Activated T-cell treated with anti-CD3 and anti-CD28 coated beads for 4 hours (primary cell): ENCODE measurements at regions not wholly inside any gene's neighbourhood (a gene's known extent, or its start where the extent isn't known, plus 50 kb on each side); places are given as distances from the start of the nearest gene placed in this dataset.

Experiments
- DNase-seq: peaks from one replicate; pipeline ENCODE4 v3.0.0-alpha.2; 2020

DNA sequence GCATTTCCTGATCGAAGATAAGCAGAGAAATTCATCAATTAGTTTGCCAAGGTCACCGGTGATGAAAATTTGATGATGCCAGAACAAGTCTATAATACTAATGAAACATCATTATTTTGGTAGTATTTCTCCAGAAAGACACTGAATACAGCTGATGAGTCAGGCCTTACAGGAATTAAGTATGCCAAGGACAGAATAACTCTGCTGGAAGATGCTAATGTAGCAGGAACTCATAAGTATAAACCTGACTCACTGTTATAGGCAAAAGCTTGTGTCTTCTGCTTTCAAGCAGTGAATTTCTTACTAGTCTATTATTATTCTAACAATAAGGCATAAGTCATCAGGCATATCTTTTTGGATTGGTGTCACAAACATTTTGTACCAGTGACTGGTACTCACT is 1825.1 kb upstream of the IGFBP7 start:
- DNase-seq: no peak

GRCh38 chr4:58936436-58936835 is 1826.3 kb upstream of the IGFBP7 start:
- DNase-seq: no peak

- no peak for DNase-seq
These were observed 1830.0 kb upstream of the IGFBP7 start for GRCh38 chr4:58940167-58940566.

DNA sequence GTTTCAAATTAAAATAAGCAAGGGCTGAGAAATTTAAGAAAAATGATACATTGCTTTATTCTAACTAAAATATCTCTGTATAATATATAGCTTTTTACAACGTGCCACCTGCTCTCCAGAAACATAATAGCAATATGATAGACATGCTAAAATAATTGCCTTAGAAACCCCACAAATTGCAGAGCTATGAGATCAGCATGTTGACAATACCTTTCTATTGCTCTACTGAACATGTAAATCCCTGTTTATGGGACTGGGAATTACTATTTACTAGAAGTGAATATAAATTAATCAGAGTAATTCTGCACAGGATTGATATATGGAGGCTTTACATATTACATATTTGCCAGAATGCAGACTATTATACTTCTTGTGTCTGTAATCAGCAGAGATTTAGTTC is 1831.1 kb upstream of the IGFBP7 start:
- no peak for DNase-seq

DNA sequence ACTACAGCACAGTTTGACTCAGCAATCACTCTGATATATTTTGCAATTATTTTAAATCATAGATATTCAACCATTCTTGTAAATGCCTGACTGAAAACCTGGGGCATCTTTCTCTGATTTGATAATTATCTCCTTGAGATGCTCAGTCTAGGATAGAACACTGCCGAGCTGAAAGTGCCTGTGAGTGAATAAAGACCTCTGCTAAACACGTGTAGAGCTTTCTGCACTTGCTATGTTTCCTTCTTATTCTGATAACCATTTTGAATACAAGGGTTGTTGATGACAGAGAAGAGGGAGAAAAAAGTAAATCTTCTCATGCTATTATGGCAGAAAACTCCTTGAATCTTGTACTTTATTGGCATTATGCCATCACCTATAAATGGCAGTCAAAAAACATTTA is 1843.4 kb upstream of the IGFBP7 start:
- no peak for DNase-seq

DNA sequence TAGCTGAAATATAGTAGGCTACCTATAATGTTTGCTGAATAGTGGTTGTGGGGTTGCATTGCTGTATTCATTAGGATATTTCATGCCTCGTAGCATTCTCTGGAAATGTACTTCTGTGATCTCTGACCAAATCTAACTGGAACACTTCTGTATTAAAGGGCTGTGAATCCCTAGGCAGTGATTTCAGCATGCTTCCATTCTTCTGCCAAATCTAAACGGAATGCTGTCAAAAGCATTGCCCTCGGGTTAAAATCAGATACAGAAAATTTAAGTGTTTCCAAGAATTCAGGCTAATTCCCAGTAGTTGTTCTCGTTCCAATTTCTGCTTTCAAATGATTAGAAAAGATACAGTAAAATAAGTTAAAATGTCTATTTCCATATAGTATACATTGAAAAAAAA is 1847.5 kb upstream of the IGFBP7 start:
- DNase-seq: no peak

- no peak for DNase-seq
These were observed 1851.1 kb upstream of the IGFBP7 start for GRCh38 chr4:58961283-58961682.

DNA sequence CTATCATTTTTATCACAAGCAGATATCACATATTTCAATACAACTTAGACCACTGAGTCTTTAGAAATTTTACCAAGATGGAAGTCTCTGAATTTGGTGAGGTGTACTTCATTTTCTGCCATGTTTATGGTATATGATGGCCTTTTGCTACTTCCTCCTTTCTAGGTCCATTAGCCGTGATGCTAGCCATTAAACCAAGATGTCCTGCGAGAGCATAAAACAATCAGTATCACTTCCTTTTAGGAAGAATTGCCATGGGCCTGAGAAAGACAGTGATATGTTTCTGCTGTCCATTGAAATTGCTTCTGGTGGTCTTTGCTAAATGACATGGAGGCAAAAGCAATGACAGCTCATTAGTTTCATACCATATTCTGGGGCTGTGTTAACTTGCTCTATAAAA is 1851.7 kb upstream of the IGFBP7 start:
- DNase-seq: no peak

DNA sequence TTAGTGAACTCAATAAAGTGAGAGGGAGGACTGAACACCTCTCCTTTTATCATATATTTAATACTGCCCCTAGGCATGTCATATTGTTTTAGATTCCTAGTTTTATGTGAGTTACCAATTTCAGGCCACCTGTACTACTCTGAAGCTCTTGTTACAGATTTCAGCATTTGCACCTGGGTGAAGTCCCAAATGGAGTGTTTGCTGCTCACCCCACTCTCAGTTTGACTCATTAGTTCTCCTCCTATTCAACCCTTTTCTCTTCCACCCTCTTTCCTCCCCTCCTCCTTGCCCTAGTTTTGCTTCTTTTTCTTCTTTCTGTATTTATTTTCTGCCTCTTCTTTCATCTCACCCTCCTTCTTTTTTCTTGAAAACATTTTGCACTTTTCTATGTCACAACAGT is 1852.2 kb upstream of the IGFBP7 start:
- no peak for DNase-seq

DNA sequence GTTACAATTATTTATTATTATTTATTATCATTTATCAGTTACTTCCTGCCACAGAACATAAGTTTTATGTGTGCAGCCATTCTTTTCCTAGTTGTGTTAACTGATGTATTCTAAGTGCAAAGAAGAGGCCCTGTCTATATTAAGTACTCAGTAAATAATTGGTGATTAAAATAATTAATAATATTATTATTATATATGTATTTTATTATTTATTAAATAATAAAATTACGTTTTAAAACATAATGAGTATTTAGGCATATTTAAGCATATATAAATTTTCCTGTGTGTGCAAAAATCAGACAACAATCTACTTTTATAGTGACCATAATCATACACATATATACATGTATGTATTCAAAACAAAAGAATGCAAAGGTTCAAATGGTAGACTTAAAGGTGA is 1871.6 kb upstream of the IGFBP7 start:
- DNase-seq: no peak

DNA sequence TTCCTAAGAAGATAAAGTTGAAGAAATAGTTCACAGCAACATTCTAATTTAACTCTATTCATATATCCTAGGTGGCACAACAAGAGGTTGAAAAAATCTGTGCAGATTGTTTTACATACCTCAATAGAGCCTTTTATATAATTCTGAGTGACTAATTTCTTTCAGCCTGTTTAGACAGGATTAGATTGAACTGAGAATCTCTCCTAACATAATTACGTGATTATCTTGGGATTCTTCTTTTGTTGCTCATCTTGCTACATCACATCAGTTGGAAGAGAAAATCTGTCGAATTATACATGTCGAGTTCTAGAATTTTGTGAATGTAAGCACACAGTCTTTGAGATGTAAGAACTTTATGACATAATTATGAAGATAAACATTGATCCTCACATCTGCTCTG is 1873.7 kb upstream of the IGFBP7 start:
- DNase-seq: no peak

DNA sequence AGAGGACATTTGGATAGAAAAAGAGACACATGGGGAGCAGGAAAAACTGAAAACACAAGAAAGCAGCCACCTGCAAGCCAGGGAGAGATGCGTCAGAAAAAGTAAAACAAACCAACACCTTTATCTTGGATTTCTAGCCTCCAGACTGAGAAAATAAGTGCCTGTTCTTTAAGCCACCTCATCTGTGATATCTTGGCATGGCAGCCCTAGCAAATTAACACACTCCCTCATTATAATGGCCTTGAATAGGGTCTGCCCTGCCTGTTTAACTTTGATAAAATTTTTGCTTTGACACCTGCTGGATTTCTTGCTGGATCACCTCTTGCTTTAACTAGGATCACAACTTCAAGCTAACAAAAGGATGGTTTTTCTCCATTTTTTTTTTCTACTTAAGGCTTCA is 1892.0 kb upstream of the IGFBP7 start:
- no peak for DNase-seq

- no peak for DNase-seq
These were observed 1914.1 kb upstream of the IGFBP7 start for GRCh38 chr4:59024257-59024656.

- DNase-seq: no peak
These were observed 1927.6 kb upstream of the IGFBP7 start for GRCh38 chr4:59037812-59038211.

GRCh38 chr4:59039046-59039445 is 1928.9 kb upstream of the IGFBP7 start:
- DNase-seq: no peak

DNA sequence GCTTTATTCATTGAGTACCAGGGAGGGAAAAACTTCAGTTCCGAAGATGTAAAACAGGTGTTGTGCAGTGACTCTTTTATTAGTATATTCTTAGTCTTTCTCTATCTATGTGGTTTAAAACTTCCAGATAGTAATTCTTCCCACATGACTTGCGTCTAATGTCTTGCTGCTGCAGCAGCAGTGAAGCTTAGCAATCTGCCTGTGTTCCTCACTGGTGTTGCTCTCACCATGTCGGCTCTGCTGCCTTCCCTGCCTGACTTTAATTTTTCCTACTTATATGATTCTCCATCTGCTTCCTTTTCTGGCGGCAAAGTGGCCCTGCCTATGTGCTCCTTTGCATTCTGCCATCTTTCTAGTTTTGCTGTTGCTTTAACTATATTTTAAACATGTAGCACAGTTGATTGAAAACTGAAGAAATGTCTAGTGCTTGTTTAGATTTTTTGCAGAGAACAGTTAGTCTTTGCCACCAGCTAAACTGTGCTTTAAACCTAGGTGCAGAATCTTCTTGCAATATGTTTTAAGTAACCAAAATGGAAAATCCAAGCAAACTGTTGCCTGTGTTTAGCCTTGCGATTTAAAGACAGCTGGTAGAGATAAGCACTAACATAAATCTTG is 1934.2 kb upstream of the IGFBP7 start:
- DNase-seq: no peak

- DNase-seq: no peak
These were observed 1943.9 kb upstream of the IGFBP7 start for GRCh38 chr4:59054086-59054485.

- no peak for DNase-seq
These were observed 1947.6 kb upstream of the IGFBP7 start for GRCh38 chr4:59057804-59058203.

- DNase-seq: no peak
These were observed 1948.4 kb upstream of the IGFBP7 start for GRCh38 chr4:59058543-59058942.

GRCh38 chr4:59060002-59060846 is 1950.0 kb upstream of the IGFBP7 start:
- no peak for DNase-seq

DNA sequence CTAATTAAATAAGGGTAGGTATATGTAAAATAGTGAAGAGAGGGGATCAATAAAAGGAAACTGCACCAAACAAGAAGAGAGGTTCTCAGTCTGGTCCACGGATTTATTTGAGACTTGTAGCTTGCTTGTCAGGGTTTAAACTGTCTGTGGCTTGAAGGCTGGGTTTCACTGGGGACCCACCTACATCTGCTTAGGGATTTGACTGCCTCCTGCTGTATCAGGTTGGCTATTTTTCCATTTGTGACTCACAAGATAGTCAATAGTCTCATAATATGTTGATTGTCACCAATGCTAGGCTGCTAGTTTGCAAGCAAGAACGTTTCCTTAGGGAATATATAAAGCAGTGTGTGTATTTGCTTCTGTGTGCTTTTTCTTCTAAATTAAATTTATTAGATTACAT is 1950.7 kb upstream of the IGFBP7 start:
- no peak for DNase-seq

GRCh38 chr4:59063015-59063720 is 1953.0 kb upstream of the IGFBP7 start:
- no peak for DNase-seq

DNA sequence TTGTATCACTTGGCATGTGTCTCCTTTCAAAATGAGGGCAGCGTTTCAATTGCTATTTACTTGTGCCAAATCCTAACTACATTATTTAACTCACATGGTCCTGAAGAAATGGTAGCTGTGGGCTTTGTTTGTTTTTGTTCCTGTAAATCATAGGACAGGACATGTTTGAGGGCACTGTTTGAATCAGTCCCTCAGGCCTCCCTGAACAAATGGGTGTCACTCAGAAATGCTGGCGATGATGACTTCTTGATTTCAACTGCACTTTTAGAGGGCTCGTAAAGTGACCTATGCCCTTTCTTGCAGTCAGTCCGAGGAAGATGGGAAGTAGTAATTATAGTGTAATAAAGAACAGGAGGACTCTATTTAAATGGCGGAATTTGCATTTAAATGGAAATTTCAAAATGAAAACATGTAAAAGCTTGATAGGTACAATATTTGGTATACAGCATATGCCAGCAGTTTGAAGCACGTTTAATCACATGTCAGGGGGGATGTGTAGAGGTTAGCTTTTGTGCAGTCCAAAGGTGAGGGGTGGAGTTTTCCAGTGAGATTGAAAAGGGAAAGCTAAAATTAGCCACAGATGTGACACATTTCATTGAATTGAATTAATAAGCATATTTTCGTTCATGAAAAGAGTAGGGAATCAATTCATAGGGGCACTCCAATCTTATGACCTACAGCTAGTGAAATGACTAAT is 1958.7 kb upstream of the IGFBP7 start:
- DNase-seq: no peak

GRCh38 chr4:59086410-59086809 is 1976.2 kb upstream of the IGFBP7 start:
- DNase-seq: no peak
